ENCODE measurements at regions not wholly inside any gene's neighbourhood (a gene's known extent, or its start where the extent isn't known, plus 50 kb on each side); places are given as distances from the start of the nearest gene placed in this dataset.

- H3K4me3 ChIP-seq (ENCODE audit: extremely low read depth in 1 of 4, insufficient read depth in 2 of 4, low read depth in 3 of 4, low read length in 4 of 4) = no peak overlapping the region
- H2AK5ac ChIP-seq (ENCODE audit: low read depth, low read length) = no peak overlapping the region
- H2BK12ac ChIP-seq (ENCODE audit: low read depth, low read length) = no peak overlapping the region
- no peaks in the 10 kb centered on the region for H3K27me3 ChIP-seq (replicated peaks in 1 of 4; ENCODE audit: control insufficient read depth in 3 of 4, extremely low read depth in 1 of 4, insufficient read depth in 3 of 4, low read length in 3 of 4)
- H3K9me3 ChIP-seq (ENCODE audit: insufficient read depth in 2 of 2, low read depth in 1 of 2, low read length in 1 of 2) = peaks cover 8 to 16% of the 10 kb centered on the region in 2 experiments; a peak in 3 of 4 replicates
- H3K36me3 ChIP-seq (ENCODE audit: control insufficient read depth in 2 of 4, insufficient read depth in 4 of 4, low read length in 3 of 4) = no peaks in the 10 kb centered on the region
- 71% methylated on average over 1 of the region's 1 CpG; no CpG with 5 or more reads in 1 of the 2 experiments for WGBS, 2 experiments (ENCODE audit: extremely low coverage in 1 of 2, insufficient coverage in 1 of 2, insufficient read length in 1 of 2, insufficient replicate concordance in 2 of 2, low coverage in 1 of 2, low lambda C conversion rate in 2 of 2, missing lambda C conversion rate in 1 of 2)
- H2BK5ac ChIP-seq (ENCODE audit: low read depth, low read length) = no peak overlapping the region
- FAIRE-seq (no peak), DNase-seq (ENCODE audit: low read depth in 1 of 2, low spot score in 2 of 2) (no peak)
- H3K27ac ChIP-seq (ENCODE audit: low read depth, low read length) = no peak overlapping the region
- no peak overlapping the region for H3K18ac ChIP-seq (ENCODE audit: extremely low read depth, low read length)
- H2AFZ ChIP-seq (ENCODE audit: low read length) = no peak overlapping the region
- H3K14ac ChIP-seq (ENCODE audit: insufficient read length) = no peak overlapping the region
- POLR2A ChIA-PET (ENCODE audit: partially characterized antibody) = no interaction called here
- H4K5ac ChIP-seq (ENCODE audit: insufficient read length, low read depth, low read length) = no peak overlapping the region
- H4K91ac ChIP-seq (replicated peaks; ENCODE audit: insufficient read length, low read length) = no peak overlapping the region
- H2BK15ac ChIP-seq (ENCODE audit: low read length) = no peak overlapping the region
- no peak overlapping the region for H3K4me2 ChIP-seq (ENCODE audit: insufficient read depth in 1 of 2, low read depth in 2 of 2, low read length in 2 of 2)
- H3K79me1 ChIP-seq (ENCODE audit: low read depth, low read length) = no peaks in the 10 kb centered on the region
- H3K9ac ChIP-seq (replicated peaks in 1 of 4; ENCODE audit: extremely low read depth in 1 of 4, low read depth in 3 of 4, low read length in 3 of 4) = no peak overlapping the region
- no peak overlapping the region for H4K8ac ChIP-seq (ENCODE audit: extremely low read depth, insufficient read depth, low read length)
- no peaks in the 10 kb centered on the region for H3K4me1 ChIP-seq (replicated peaks in 1 of 4; ENCODE audit: control insufficient read depth in 3 of 4, insufficient read depth in 4 of 4, low read length in 3 of 4)
- CTCF ChIA-PET (ENCODE audit: partially characterized antibody) = interaction anchor here (4.0 kb wide), 1 partner anchor 16 kb away, joined by 12 read pairs; no protein-coding TSS in a partner anchor
- no peaks in the 10 kb centered on the region; the same call in 1 of the 2 replicates for H3K23me2 ChIP-seq (ENCODE audit: low read depth, low read length)
- H3K23ac ChIP-seq (ENCODE audit: insufficient read length) = no peak overlapping the region
- no peaks in the 10 kb centered on the region for H4K20me1 ChIP-seq (replicated peaks in 1 of 2; ENCODE audit: control insufficient read depth in 1 of 2, insufficient read depth in 2 of 2, low read length in 2 of 2)
- H2BK120ac ChIP-seq (replicated peaks; ENCODE audit: low read depth, low read length) = no peak overlapping the region
- no peaks in the 10 kb centered on the region for H3K79me2 ChIP-seq (ENCODE audit: control insufficient read depth in 1 of 2, insufficient read depth in 2 of 2, low read length in 2 of 2)
- H2BK20ac ChIP-seq (ENCODE audit: low read length) = no peak overlapping the region
- H3K4ac ChIP-seq (replicated peaks; ENCODE audit: insufficient read length, low read depth, low read length) = no peak overlapping the region
- H3K56ac ChIP-seq (replicated peaks; ENCODE audit: insufficient read length, low read depth, low read length) = no peak overlapping the region
Measured at GRCh38 chr1:117770981-117771531, 158.4 kb downstream of the GDAP2 start.

Data from H1 (cell line).